ENCODE measurements at regions not wholly inside any gene's neighbourhood (a gene's known extent, or its start where the extent isn't known, plus 50 kb on each side); places are given as distances from the start of the nearest gene placed in this dataset.
"Not testable (repeated sequence)": the region's sequence is repeated elsewhere in the genome, so short reads cannot be mapped to it uniquely, and the experiment has no call there.

DNA sequence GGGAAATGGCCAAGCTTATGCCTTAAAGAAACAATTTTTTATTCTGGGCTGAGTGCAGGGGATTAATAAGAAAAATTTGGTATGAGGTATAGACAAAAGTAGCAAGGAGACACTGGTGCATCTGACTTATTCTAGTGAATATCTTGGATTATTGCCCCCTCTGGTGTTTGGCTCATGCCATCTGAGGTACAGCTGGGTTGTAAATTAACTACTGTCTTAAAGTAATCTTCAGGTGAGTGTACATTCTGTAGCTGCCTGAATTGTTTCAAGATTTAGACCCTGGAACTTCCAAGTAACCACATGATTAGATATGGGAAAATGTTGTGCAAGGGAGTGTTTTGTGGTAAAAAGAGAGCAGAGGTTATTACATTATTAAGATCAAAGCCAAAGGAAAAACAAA, 988.7 kb downstream of the FAM133A start:
- no peak overlapping the region for H2BK5ac ChIP-seq (ENCODE audit: low read length)
- H3K79me2 ChIP-seq (ENCODE audit: control insufficient read depth, insufficient read depth, low read length) = no peaks in the 10 kb centered on the region
- H3K27me3 ChIP-seq (ENCODE audit: insufficient read depth, low read length, poor library complexity) = no peaks in the 10 kb centered on the region
- no peak overlapping the region for H3K4me2 ChIP-seq (ENCODE audit: low read length)
- H3K56ac ChIP-seq (ENCODE audit: low read length) = no peak overlapping the region
- DNase-seq = peak; percentile 6
- no peak overlapping the region for H3K27ac ChIP-seq (ENCODE audit: low read depth, low read length)
- H3K4ac ChIP-seq (ENCODE audit: low read depth, low read length) = no peak overlapping the region
- H3K79me1 ChIP-seq (ENCODE audit: low read length) = no peaks in the 10 kb centered on the region
- H3K4me3 ChIP-seq (ENCODE audit: low read length) = no peak overlapping the region
- no peak overlapping the region for H3K23ac ChIP-seq (ENCODE audit: low read length)
- H2AK5ac ChIP-seq (ENCODE audit: low read length) = no peak overlapping the region
- H4K5ac ChIP-seq (ENCODE audit: low read length) = no peak overlapping the region
- H3K36me3 ChIP-seq (ENCODE audit: control insufficient read depth, insufficient read depth, low read length) = no peaks in the 10 kb centered on the region
- no peak overlapping the region for H3K9ac ChIP-seq (ENCODE audit: low read length)
- no peaks in the 10 kb centered on the region for H3K4me1 ChIP-seq (ENCODE audit: control insufficient read depth, low read depth, low read length)
- H2BK15ac ChIP-seq (replicated peaks; ENCODE audit: low read depth) = no peak overlapping the region
- no peak overlapping the region for H4K8ac ChIP-seq (ENCODE audit: low read depth, low read length)
- H2BK120ac ChIP-seq (ENCODE audit: low read depth, low read length) = no peak overlapping the region
- H3K18ac ChIP-seq (ENCODE audit: low read length) = no peak overlapping the region

- DNase-seq = peak; percentile 10
- Histone ChIP-seq H4K5ac (ENCODE audit: low read length) (no peak overlapping the region), H3K23ac (ENCODE audit: low read length) (no peak overlapping the region), H3K18ac (ENCODE audit: low read length) (no peak overlapping the region), H3K27ac (ENCODE audit: low read depth, low read length) (no peak overlapping the region), H2BK15ac (replicated peaks; ENCODE audit: low read depth) (no peak overlapping the region), H4K8ac (ENCODE audit: low read depth, low read length) (no peak overlapping the region), H3K4me3 (ENCODE audit: low read length) (no peak overlapping the region), H3K27me3 (ENCODE audit: insufficient read depth, low read length, poor library complexity) (no peaks in the 10 kb centered on the region), H3K56ac (ENCODE audit: low read length) (no peak overlapping the region), H2BK5ac (ENCODE audit: low read length) (no peak overlapping the region), H2BK120ac (ENCODE audit: low read depth, low read length) (no peak overlapping the region), H3K79me2 (ENCODE audit: control insufficient read depth, insufficient read depth, low read length) (no peaks in the 10 kb centered on the region), H3K79me1 (ENCODE audit: low read length) (no peaks in the 10 kb centered on the region), H2AK5ac (ENCODE audit: low read length) (no peak overlapping the region), H3K4me2 (ENCODE audit: low read length) (no peak overlapping the region), H3K36me3 (ENCODE audit: control insufficient read depth, insufficient read depth, low read length) (no peaks in the 10 kb centered on the region), H3K4ac (ENCODE audit: low read depth, low read length) (no peak overlapping the region), H3K9ac (ENCODE audit: low read length) (no peak overlapping the region), H3K4me1 (ENCODE audit: control insufficient read depth, low read depth, low read length) (no peaks in the 10 kb centered on the region)
- WGBS (ENCODE audit: extremely low coverage, insufficient coverage, low lambda C conversion rate) = no CpG with 5 or more reads among the region's 2 CpGs
Observed at GRCh38 chrX:94676285-94676684, 1002.3 kb downstream of the FAM133A start.

DNA sequence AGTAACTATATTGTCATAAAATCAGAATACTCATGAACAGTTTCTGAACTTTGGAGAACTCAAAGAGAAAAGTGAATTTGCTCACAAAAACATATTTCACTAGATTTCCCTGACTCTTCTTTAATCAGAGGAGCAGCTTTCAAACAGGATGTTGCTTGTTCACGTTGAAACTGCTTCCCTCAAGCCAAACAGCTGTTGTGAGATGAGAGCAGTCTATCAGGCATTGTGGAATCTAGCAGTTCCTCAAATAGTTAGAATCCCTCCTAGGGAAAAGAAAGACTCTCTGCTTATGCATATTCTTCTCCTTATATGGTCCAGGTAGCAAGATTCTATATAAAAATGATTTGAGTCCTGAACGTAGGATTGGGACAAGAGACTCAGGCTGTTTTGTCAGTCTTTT, 1012.1 kb downstream of the FAM133A start:
- Histone ChIP-seq H3K79me2 (ENCODE audit: control insufficient read depth, insufficient read depth, low read length) (no peaks in the 10 kb centered on the region), H3K27me3 (ENCODE audit: insufficient read depth, low read length, poor library complexity) (no peaks in the 10 kb centered on the region), H3K27ac (ENCODE audit: low read depth, low read length) (no peak overlapping the region), H3K4me1 (ENCODE audit: control insufficient read depth, low read depth, low read length) (no peaks in the 10 kb centered on the region), H2BK5ac (ENCODE audit: low read length) (no peak overlapping the region), H3K36me3 (ENCODE audit: control insufficient read depth, insufficient read depth, low read length) (no peaks in the 10 kb centered on the region), H3K9ac (ENCODE audit: low read length) (no peak overlapping the region), H4K5ac (ENCODE audit: low read length) (no peak overlapping the region), H2BK15ac (replicated peaks; ENCODE audit: low read depth) (no peak overlapping the region), H3K4me2 (ENCODE audit: low read length) (no peak overlapping the region), H3K4me3 (ENCODE audit: low read length) (no peak overlapping the region), H3K23ac (ENCODE audit: low read length) (no peak overlapping the region), H2BK120ac (ENCODE audit: low read depth, low read length) (no peak overlapping the region), H3K4ac (ENCODE audit: low read depth, low read length) (no peak overlapping the region), H4K8ac (ENCODE audit: low read depth, low read length) (no peak overlapping the region), H3K79me1 (ENCODE audit: low read length) (no peaks in the 10 kb centered on the region), H2AK5ac (ENCODE audit: low read length) (no peak overlapping the region), H3K18ac (ENCODE audit: low read length) (no peak overlapping the region), H3K56ac (ENCODE audit: low read length) (no peak overlapping the region)
- DNase-seq = peak; percentile 22
- no CpG with 5 or more reads among the region's 2 CpGs for WGBS (ENCODE audit: extremely low coverage, insufficient coverage, low lambda C conversion rate)

DNA sequence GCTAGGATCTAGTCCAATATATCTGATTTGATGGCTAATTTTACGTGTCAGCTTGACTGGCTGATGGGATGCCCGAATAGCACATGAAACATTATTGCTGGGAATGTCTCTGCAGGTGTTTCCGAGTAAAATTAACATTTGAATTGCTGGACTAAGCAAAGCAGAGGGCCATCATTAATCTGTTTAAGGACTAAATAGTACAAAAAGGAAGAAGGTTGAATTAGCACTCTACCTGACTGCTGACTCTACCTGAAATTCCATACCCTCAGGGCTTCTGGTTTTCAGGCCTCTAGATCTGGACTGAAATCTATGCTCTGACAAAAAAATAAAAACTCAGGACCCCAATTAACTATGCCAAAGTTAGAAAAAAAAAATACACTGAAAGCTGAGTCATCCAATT, 1021.9 kb downstream of the FAM133A start:
- Histone ChIP-seq H2BK5ac (ENCODE audit: low read length) (no peak overlapping the region), H3K18ac (ENCODE audit: low read length) (no peak overlapping the region), H3K27me3 (ENCODE audit: insufficient read depth, low read length, poor library complexity) (no peaks in the 10 kb centered on the region), H3K56ac (ENCODE audit: low read length) (no peak overlapping the region), H2BK120ac (ENCODE audit: low read depth, low read length) (no peak overlapping the region), H3K4me3 (ENCODE audit: low read length) (no peak overlapping the region), H3K27ac (ENCODE audit: low read depth, low read length) (no peak overlapping the region), H3K79me2 (ENCODE audit: control insufficient read depth, insufficient read depth, low read length) (no peaks in the 10 kb centered on the region), H3K23ac (ENCODE audit: low read length) (no peak overlapping the region), H3K79me1 (ENCODE audit: low read length) (no peaks in the 10 kb centered on the region), H2BK15ac (replicated peaks; ENCODE audit: low read depth) (no peak overlapping the region), H2AK5ac (ENCODE audit: low read length) (no peak overlapping the region), H4K8ac (ENCODE audit: low read depth, low read length) (no peak overlapping the region), H3K4me2 (ENCODE audit: low read length) (no peak overlapping the region), H3K4me1 (ENCODE audit: control insufficient read depth, low read depth, low read length) (no peaks in the 10 kb centered on the region), H3K4ac (ENCODE audit: low read depth, low read length) (no peak overlapping the region), H3K9ac (ENCODE audit: low read length) (no peak overlapping the region), H3K36me3 (ENCODE audit: control insufficient read depth, insufficient read depth, low read length) (no peaks in the 10 kb centered on the region), H4K5ac (ENCODE audit: low read length) (no peak overlapping the region)
- no peak for DNase-seq
- WGBS (ENCODE audit: extremely low coverage, insufficient coverage, low lambda C conversion rate) = no CpG with 5 or more reads among the region's 3 CpGs

DNA sequence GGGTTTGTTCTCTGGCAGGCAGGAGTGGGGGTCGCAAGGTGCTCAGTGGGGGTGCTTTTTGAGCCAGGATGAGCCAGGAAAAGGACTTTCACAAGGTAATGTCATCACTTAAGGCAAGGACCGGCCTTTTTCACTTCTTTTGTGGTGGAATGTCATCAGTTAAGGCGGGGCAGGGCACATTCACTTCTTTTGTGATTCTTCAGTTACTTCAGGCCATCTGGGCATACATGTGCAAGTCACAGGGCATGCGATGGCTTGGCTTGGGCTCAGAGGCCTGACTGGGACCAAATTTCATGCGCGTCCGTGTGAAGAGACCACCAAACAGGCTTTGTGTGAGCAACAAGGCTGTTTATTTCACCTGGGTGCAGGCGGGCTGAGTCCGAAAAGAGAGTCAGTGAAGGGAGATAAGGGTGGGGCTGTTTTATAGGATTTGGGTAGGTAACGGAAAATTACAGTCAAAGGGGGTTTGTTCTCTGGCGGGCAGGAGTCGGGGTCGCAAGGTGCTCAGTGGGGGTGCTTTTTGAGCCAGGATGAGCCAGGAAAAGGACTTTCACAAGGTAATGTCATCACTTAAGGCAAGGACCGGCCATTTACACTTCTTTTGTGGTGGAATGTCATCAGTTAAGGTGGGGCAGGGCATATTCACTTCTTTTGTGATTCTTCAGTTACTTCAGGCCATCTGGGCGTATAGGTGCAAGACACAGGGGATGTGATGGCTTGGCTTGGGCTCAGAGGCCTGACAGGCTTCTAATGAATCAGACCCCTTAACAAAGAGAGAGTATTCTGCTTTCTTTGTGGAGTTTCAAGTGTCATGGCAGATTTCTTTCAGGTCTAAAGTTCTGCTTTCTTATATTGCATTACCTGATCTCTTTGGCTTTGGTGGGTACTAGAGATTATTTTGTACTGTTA, 1030.6 kb downstream of the FAM133A start:
- no CpG with 5 or more reads among the region's 15 CpGs for WGBS (ENCODE audit: extremely low coverage, insufficient coverage, low lambda C conversion rate)
- H3K79me2 ChIP-seq (ENCODE audit: control insufficient read depth, insufficient read depth, low read length); H3K36me3 ChIP-seq (ENCODE audit: control insufficient read depth, insufficient read depth, low read length); H4K8ac ChIP-seq (ENCODE audit: low read depth, low read length); H3K18ac ChIP-seq (ENCODE audit: low read length); H3K4me2 ChIP-seq (ENCODE audit: low read length); H3K4me3 ChIP-seq (ENCODE audit: low read length); H3K4ac ChIP-seq (ENCODE audit: low read depth, low read length); H3K23ac ChIP-seq (ENCODE audit: low read length); H2BK15ac ChIP-seq (replicated peaks; ENCODE audit: low read depth); H2BK120ac ChIP-seq (ENCODE audit: low read depth, low read length); H2BK5ac ChIP-seq (ENCODE audit: low read length); H3K9ac ChIP-seq (ENCODE audit: low read length); H2AK5ac ChIP-seq (ENCODE audit: low read length); H4K5ac ChIP-seq (ENCODE audit: low read length); H3K4me1 ChIP-seq (ENCODE audit: control insufficient read depth, low read depth, low read length); H3K27me3 ChIP-seq (ENCODE audit: insufficient read depth, low read length, poor library complexity); H3K79me1 ChIP-seq (ENCODE audit: low read length): not testable (repeated sequence)
- DNase-seq = peak; percentile 52
- H3K56ac ChIP-seq (ENCODE audit: low read length) = peak overlapping the region; percentile 49
- peak overlapping the region; percentile 44 for H3K27ac ChIP-seq (ENCODE audit: low read depth, low read length)

DNA sequence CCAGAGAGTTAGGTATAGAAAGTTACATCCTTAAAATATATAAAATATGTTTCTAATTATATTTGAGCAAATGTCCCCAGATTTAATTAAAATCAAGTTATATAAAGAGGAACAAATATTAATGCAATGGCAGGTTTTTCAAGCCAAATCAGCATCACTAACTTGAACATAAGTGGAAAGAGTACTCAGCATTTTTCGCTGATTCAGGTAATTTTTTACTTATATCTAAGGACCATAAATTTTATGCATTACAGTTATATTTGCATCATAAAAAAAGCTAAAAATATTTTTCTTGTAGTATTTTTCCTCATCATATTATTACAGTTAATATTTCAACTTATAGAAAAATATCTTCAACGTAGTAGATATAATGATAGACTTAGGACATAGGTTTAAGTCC, 1047.4 kb downstream of the FAM133A start:
- Histone ChIP-seq H3K36me3 (ENCODE audit: control insufficient read depth, insufficient read depth, low read length) (no peaks in the 10 kb centered on the region), H3K56ac (ENCODE audit: low read length) (no peak overlapping the region), H3K27ac (ENCODE audit: low read depth, low read length) (no peak overlapping the region), H2BK5ac (ENCODE audit: low read length) (no peak overlapping the region), H4K8ac (ENCODE audit: low read depth, low read length) (no peak overlapping the region), H3K4me1 (ENCODE audit: control insufficient read depth, low read depth, low read length) (no peaks in the 10 kb centered on the region), H3K4ac (ENCODE audit: low read depth, low read length) (no peak overlapping the region), H3K9ac (ENCODE audit: low read length) (no peak overlapping the region), H2BK120ac (ENCODE audit: low read depth, low read length) (no peak overlapping the region), H3K23ac (ENCODE audit: low read length) (no peak overlapping the region), H3K18ac (ENCODE audit: low read length) (no peak overlapping the region), H3K4me3 (ENCODE audit: low read length) (no peak overlapping the region), H3K27me3 (ENCODE audit: insufficient read depth, low read length, poor library complexity) (no peaks in the 10 kb centered on the region), H4K5ac (ENCODE audit: low read length) (no peak overlapping the region), H3K79me2 (ENCODE audit: control insufficient read depth, insufficient read depth, low read length) (no peaks in the 10 kb centered on the region), H3K79me1 (ENCODE audit: low read length) (no peaks in the 10 kb centered on the region), H3K4me2 (ENCODE audit: low read length) (no peak overlapping the region), H2AK5ac (ENCODE audit: low read length) (no peak overlapping the region), H2BK15ac (replicated peaks; ENCODE audit: low read depth) (no peak overlapping the region)
- DNase-seq = no peak
- WGBS (ENCODE audit: extremely low coverage, insufficient coverage, low lambda C conversion rate) = no CpG with 5 or more reads among the region's 2 CpGs
